COR-L47 (cell line): ENCODE measurements at regions not wholly inside any gene's neighbourhood (a gene's known extent, or its start where the extent isn't known, plus 50 kb on each side); places are given as distances from the start of the nearest gene placed in this dataset.

Experiments
- DNase-seq: peaks from one replicate; lab custom pipeline; 2025; lab: John Stamatoyannopoulos, UW

- DNase-seq, result no peak
Observed at GRCh38 chr2:21253311-21254027, 129.7 kb downstream of the TDRD15 start.

GRCh38 chr2:21254170-21254965, 130.6 kb downstream of the TDRD15 start:
- DNase-seq, result no peak

GRCh38 chr2:21256006-21256405, 132.2 kb downstream of the TDRD15 start:
- peak; percentile 95 for DNase-seq

- DNase-seq, result no peak
Observed at GRCh38 chr2:21257621-21258020, 133.9 kb downstream of the TDRD15 start.

GRCh38 chr2:21258082-21258481, 134.3 kb downstream of the TDRD15 start:
- DNase-seq, result no peak

- DNase-seq, result no peak
Observed at GRCh38 chr2:21260311-21260710, 136.5 kb downstream of the TDRD15 start.

GRCh38 chr2:21261591-21261990, 137.8 kb downstream of the TDRD15 start:
- no peak for DNase-seq

- no peak for DNase-seq
Observed at GRCh38 chr2:21262426-21262940, 138.7 kb downstream of the TDRD15 start.

- no peak for DNase-seq
Observed at GRCh38 chr2:21263622-21264021, 139.9 kb downstream of the TDRD15 start.

- DNase-seq, result no peak
Observed at GRCh38 chr2:21265752-21266151, 142.0 kb downstream of the TDRD15 start.

GRCh38 chr2:21267232-21267835, 143.6 kb downstream of the TDRD15 start:
- DNase-seq, result no peak

- DNase-seq, result no peak
Observed at GRCh38 chr2:21268197-21268877, 144.6 kb downstream of the TDRD15 start.

- no peak for DNase-seq
Observed at GRCh38 chr2:21268878-21269224, 145.1 kb downstream of the TDRD15 start.

- no peak for DNase-seq
Observed at GRCh38 chr2:21269382-21269781, 145.6 kb downstream of the TDRD15 start.

GRCh38 chr2:21270083-21270491, 146.3 kb downstream of the TDRD15 start:
- no peak for DNase-seq

- DNase-seq, result no peak
Observed at GRCh38 chr2:21270708-21271122, 146.9 kb downstream of the TDRD15 start.

GRCh38 chr2:21276163-21276562, 152.4 kb downstream of the TDRD15 start:
- no peak for DNase-seq

GRCh38 chr2:21277068-21278056, 153.6 kb downstream of the TDRD15 start:
- no peak for DNase-seq

- DNase-seq, result no peak
Observed at GRCh38 chr2:21279525-21279924, 155.8 kb downstream of the TDRD15 start.

GRCh38 chr2:21280793-21281192, 157.0 kb downstream of the TDRD15 start:
- no peak for DNase-seq

- DNase-seq, result no peak
Observed at GRCh38 chr2:21281384-21281783, 157.6 kb downstream of the TDRD15 start.
